Inflammatory macrophage treated with lipopolysaccharide for 1 hour (primary cell): ENCODE measurements at regions not wholly inside any gene's neighbourhood (a gene's known extent, or its start where the extent isn't known, plus 50 kb on each side); places are given as distances from the start of the nearest gene placed in this dataset.

Experiments
- DNase-seq, 2 donors: peaks; one replicate each; pipeline ENCODE4 v3.0.0-alpha.2; 2020 to 2022

DNA sequence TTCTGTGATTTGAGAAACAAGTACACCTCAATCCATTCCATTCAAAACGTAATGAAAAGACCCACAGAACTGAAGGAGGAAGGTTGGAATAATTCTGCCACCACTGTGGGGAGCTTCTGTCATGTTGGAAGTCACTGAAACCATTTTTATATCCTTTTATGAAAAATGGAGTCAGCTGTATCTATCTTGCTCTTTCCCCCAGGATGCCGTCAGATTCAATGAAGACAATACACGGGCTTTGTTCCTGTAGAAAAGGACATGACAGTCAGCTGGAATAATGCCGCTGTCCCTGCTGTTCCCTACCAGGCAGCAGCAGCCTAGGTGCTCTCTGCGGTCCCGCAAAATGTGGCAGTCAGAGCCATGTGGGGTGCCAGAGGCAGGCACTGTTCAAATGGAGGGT lies 52.5 kb upstream of the APCDD1 start:
- no peak for DNase-seq

- no peak for DNase-seq
These were observed 51.4 kb upstream of the APCDD1 start for GRCh38 chr18:10402871-10403559.

DNA sequence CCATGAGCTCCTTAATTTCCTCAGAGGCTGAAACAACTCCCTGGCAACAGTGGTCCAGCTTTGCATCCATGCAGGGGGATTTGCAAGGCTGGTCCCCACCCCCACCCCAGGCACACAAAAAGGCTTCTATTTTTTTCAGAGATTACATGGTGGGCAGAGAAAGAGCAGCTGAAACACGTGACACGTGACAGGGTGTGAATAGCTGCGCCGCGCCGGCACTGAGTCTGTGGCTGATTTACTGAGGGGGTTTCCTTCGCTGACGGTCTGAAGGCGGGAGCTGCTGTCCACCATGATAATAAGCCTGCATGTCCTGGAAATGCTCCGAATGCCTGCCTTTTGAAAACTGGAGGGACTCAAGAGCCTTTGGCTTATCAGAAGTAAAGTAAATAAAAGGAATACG lies 50.7 kb upstream of the APCDD1 start:
- DNase-seq, result no peak

GRCh38 chr18:10404168-10404567 lies 50.3 kb upstream of the APCDD1 start:
- DNase-seq, result no peak
